ENCODE measurements at regions not wholly inside any gene's neighbourhood (a gene's known extent, or its start where the extent isn't known, plus 50 kb on each side); places are given as distances from the start of the nearest gene placed in this dataset.

DNA sequence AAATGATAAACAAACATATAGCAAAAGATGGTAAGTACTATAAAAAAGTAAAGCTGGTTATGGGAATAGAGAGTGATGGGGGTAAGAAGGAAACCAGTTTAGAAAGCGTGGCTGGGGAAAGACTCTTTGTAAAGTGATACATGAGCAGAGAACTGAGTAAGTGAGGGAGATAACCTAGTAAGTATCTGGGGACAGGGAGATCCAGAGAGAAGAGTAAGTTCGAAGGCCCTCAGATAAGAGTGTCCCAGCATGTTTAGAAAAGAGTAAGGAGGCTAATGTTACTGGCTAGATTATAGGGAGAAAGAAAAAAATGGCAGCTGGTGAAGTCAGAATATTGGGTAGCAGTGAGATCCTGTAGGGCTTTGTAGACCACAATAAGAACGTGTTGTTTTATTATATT lies 50.7 kb upstream of the HBS1L start:
- Histone ChIP-seq H3K9me2 (replicated peaks; ENCODE audit: control insufficient read depth, low read length) (no peaks in the 10 kb centered on the region), H3K27me3 (ENCODE audit: control insufficient read depth, low read length) (no peaks in the 10 kb centered on the region), H3K9me3 (ENCODE audit: control insufficient read depth, insufficient read depth, low read length) (no peaks in the 10 kb centered on the region), H3K27ac (ENCODE audit: low read depth, low read length) (no peak overlapping the region), H3K79me2 (ENCODE audit: control insufficient read depth, low read length) (no peaks in the 10 kb centered on the region), H3K4me1 (ENCODE audit: control insufficient read depth, low read length) (peaks cover 57% of the 10 kb centered on the region), H4K20me1 (ENCODE audit: control insufficient read depth, insufficient read depth, low read depth, low read length) (no peaks in the 10 kb centered on the region), H3K4me2 (ENCODE audit: low read length) (peak overlapping the region; percentile 23), H3K4me3 (ENCODE audit: low read length) (no peak overlapping the region), H3F3A (ENCODE audit: control insufficient read depth, insufficient read depth) (peaks cover 17% of the 10 kb centered on the region), H3K36me3 (ENCODE audit: control insufficient read depth, low read length) (no peaks in the 10 kb centered on the region)
- no peak for TF ChIP-seq EZH2phosphoT487 (IDR thresholded peaks at IDR 0.05; ENCODE audit: borderline replicate concordance, low read length)
- TF ChIP-seq, protein P1, sequence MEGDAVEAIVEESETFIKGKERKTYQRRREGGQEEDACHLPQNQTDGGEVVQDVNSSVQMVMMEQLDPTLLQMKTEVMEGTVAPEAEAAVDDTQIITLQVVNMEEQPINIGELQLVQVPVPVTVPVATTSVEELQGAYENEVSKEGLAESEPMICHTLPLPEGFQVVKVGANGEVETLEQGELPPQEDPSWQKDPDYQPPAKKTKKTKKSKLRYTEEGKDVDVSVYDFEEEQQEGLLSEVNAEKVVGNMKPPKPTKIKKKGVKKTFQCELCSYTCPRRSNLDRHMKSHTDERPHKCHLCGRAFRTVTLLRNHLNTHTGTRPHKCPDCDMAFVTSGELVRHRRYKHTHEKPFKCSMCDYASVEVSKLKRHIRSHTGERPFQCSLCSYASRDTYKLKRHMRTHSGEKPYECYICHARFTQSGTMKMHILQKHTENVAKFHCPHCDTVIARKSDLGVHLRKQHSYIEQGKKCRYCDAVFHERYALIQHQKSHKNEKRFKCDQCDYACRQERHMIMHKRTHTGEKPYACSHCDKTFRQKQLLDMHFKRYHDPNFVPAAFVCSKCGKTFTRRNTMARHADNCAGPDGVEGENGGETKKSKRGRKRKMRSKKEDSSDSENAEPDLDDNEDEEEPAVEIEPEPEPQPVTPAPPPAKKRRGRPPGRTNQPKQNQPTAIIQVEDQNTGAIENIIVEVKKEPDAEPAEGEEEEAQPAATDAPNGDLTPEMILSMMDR (IDR thresholded peaks at IDR 0.05; ENCODE audit: low read depth, low read length, poor library complexity, severe bottlenecking) = no peak

All from DOHH2 (cell line).